ENCODE measurements at regions not wholly inside any gene's neighbourhood (a gene's known extent, or its start where the extent isn't known, plus 50 kb on each side); places are given as distances from the start of the nearest gene placed in this dataset.

GRCh38 chr5:91219803-91220371, 163.2 kb downstream of the ARRDC3 start:
- TF ChIP-seq CTCF (IDR thresholded peaks at IDR 0.05): peak; percentile 21 to 38 (median 26)
- TF ChIP-seq POLR2A (IDR thresholded peaks at IDR 0.05): no peak
